NCI-H1092 (cell line): ENCODE measurements at regions not wholly inside any gene's neighbourhood (a gene's known extent, or its start where the extent isn't known, plus 50 kb on each side); places are given as distances from the start of the nearest gene placed in this dataset.
"Not testable (repeated sequence)": the region's sequence is repeated elsewhere in the genome, so short reads cannot be mapped to it uniquely, and the experiment has no call there.

Experiments used
- DNase-seq: peaks from one replicate; lab custom pipeline; 2025; lab: John Stamatoyannopoulos, UW

DNA sequence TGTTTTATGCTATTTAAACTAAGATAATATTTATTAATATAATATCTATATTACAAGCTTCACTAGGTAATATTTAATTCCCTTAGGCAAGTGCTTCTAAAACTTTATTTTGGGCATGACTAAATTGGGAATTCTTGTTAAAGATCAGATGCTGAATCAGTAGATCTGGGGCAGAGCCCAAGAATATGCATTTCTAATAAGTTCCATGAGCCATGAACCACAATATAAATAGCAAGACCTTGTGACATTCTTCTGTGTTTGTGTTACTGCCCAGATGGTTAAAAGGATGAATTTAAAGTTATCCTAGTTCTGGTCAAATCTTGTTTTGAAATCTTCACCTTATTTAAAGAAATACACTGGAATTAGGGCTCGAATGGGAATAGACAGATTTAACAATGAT lies 258.4 kb upstream of the CACNA2D1 start:
- DNase-seq = no peak

DNA sequence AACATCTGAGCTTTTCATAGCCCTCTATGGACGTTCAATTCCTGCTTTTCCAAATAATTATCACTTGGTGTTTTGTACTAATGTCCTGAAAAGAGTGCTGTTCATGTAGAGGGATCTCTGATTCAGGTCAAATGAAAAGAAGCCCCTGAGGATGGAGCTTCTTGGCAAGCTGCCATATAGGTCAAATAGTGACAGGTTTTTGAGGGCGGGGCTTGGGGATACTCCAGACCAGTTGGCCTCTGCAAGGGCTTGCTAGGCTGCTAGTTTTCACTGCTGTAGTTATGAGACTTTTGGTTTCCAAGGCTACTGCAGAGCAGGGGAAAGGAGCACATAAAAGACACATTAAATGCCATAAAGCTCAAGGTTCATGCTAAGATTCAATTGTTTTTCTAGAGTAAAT lies 257.2 kb upstream of the CACNA2D1 start:
- DNase-seq = peak; percentile 11

DNA sequence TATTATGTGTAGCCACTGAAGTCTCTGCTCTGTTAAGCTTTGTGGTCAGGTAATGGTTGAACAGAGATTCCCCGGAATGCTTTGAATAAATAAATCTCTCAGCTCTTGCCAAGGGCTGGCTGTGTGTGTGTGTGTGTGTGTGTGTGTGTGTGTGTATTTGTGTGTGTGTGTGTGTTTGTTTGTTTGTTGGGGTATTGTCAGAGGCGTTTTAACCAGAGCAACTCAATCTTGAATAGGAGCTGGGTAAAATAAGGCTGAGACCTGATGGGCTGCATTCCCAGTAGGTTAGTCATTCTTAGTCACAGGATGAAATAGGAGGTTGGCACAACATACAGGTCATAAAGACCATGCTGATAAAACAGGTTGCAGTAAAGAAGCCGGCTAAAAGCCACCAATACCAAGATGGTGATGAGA lies 256.2 kb upstream of the CACNA2D1 start:
- no peak for DNase-seq

DNA sequence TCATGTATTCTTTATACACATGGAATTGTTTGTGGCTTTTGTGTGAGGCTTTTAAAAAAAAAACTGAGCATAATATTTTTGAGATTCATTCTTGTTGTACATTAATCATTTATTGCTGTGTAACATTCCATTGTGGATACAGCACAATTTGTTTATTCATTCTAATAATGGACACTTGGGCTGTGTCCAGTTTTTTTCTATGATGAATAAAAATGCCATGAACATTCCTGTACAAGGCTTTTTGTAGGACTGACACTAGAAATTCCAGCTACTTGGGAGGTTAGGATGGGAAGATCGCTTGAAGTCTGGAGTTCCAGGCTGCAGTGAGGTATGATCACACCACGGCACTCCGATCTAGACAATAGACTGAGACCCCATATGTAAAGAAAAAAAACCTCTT lies 254.3 kb upstream of the CACNA2D1 start:
- no peak for DNase-seq

DNA sequence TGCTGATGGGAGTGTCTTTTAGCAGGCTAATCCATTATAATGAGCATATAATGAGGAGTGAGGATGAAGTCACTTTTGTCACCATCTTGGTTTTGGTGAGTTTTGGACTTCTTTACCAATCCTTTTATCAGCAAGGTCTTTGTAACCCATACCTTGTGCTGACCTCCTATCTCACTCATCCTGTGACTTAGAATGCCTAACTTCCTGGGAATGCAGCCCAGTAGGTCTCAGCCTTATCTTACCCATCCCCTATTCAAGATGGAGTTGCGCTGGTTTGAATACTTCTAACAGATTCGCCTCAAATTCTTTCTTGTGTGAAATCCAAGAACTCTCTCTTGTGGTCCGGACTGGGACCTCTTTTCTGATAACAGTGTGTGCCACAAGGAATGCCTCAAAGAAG lies 253.1 kb upstream of the CACNA2D1 start:
- no peak for DNase-seq

DNA sequence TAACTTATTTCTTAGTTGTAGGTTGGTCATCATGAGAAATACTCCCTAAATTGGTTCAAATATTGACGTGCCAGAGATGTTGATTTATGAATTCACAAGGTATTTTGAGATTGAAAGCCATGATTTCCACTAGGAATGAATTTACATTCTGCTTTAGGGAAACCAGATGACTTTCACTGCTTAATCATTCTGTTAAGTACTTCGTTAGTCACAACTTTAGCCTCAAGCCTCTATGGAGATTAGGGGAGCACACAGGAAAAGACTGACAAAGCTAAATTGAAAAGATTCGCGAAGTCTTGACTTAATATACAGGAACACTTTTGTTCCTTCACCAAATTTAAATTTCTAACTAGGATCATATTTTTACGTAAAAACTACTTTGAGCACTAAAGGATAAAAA lies 250.4 kb upstream of the CACNA2D1 start:
- DNase-seq = no peak

DNA sequence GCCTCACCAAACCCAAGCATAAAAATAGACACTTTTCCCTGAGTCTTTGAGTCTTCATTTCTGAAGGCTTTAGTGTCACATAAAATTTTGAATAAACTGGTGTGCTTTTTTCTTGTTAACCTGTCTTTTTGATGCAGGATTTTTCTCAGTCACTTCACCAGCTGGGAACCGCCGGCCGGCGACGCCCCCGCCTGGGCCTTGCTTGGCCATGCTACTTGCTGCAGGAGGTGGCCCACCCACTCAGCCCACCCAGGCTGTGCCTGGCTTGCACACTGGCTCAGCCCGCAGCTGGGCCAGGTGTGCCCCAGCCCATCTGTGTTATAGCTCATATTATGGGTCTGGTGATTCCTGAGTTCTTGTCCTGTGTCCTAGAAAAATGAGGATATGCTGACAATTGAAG lies 247.4 kb upstream of the CACNA2D1 start:
- no peak for DNase-seq

DNA sequence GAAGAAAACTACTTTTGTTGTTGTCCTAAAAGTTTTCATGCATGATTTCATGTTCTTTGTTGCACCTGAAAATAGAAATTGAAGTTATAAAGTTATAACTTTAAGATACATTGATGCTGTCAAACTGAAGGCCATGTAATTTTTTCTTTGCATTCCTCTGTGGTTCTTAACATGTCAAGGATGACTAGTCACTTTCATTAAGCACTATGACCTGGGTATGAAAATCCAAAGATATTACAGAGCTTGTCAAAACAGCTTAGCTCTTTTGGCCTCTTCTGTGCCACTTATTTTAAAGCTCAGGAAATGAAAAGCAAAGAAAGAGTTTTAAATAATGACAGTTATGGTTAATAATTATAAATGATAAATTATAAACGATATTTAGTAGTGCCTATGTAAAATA lies 241.6 kb upstream of the CACNA2D1 start:
- DNase-seq = no peak

DNA sequence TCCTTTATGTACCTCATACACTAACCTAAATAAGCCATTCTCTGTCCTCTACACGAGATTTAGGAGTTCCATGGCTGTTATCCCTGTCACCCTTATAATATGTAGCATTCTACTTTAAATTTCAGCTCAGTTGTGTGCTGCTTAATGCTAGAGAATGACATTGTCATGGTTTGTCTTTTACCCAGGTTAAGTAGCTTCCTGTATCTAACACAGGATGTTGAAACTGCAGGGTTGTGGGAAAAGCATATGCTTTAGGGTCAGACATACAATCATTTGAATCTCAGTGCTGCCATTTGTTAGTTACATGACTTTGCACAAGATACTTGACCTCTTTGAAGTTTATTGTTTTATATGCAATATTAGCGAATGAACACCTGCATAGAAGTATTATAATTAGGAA lies 235.1 kb upstream of the CACNA2D1 start:
- no peak for DNase-seq

DNA sequence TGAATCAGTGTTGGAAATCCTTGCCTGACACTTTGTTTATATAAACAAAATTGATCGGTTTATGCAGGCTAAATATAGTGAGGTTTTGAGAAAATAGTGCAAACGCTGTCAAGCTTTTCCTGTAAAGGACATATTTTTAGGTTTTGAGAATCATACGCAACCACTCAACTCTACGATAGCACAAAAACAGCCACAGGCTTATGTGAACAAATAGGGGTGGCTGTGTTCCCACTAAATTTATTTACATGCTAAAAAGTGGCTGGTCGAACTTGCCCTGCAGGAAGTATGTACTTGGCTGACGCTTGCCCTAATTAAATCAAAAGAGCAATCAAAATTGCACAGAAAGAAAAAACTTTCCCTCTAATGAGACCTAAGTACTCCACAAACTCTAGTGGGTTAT lies 234.7 kb upstream of the CACNA2D1 start:
- DNase-seq = no peak

DNA sequence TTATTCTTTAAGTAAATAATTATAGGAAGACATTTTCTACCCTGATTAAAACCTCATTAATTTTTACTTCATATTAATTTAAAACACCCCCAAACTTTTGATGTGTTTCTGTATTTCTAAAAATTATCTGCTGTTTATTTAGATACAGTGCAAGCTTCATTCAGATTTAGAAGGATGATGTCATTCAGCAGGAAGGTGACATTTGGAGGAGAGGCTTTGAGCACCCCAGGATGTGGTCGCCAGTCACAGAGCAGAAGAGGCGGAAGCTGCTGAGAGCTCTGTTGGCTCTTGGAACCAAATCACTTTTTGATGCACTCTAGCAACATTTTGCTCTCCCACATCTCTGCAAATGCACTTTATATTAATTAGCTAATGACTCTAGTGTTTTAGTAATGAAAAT lies 233.9 kb upstream of the CACNA2D1 start:
- no peak for DNase-seq

DNA sequence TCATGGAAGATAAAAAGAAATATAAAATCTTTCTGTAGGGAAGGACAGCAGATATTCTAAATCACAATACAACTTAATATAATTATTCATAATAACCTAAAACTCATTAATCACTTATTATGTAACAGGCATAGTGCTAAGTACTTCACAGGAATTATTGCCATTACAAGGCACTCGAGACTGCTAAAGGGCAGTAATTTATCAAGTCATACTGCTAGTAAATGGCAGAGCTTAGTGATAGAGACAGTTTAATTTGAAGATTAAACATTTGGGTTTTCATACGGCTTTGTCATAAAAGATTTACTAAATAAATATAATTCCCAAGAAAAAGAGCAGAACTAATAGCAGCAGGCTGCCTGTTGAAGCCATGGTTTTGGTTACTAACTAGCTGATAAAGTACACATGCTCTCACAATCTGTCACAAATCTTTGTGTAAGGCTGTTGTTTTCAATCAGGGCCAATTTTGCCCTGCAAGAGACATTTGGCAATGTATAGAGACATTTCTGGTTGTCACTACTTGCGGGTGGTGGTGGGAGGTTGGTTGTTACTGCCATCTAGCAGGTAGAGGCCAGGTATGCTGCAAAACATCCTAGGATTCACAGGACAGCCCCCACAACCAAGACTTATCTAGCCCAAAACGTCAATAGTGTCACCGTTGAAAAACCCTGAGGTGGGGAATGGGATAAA lies 233.3 kb upstream of the CACNA2D1 start:
- DNase-seq = no peak

DNA sequence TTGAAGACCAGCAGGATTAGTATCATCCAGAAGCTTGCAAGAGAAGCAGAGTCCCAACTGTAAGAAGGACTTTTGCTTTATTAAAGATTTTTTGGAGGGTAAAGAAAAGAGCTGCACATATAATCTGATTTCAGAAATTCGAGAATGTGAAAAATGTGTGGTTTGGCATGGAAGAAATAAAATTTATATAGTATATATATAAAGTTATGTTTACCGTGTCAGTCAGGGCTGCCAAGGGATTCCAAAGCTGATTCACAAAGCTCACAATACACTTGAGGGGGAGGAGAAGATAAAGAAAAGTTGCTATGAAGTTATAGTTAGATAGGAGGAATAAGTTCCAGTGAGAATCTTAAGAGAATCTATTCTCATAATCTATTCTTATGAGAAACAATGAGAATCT lies 231.8 kb upstream of the CACNA2D1 start:
- DNase-seq = no peak

DNA sequence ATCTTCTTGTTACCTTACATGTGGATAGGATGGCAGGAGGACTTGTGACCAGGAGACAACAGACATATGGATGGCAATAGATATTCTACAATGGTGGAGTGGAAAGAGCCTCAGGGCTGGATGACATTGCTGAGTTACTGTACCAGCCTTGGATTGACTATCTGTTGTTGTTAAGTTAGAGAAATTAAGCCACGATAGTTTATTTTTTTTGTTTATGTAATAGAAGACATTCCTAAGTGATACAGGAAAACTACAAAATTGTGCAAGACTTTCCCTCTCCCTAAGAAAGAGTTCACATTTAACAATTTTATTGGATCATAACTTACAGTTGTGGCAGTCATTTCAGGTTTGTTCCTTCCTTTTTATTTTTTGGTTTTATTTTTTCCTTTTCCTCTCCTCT lies 230.7 kb upstream of the CACNA2D1 start:
- DNase-seq = no peak

DNA sequence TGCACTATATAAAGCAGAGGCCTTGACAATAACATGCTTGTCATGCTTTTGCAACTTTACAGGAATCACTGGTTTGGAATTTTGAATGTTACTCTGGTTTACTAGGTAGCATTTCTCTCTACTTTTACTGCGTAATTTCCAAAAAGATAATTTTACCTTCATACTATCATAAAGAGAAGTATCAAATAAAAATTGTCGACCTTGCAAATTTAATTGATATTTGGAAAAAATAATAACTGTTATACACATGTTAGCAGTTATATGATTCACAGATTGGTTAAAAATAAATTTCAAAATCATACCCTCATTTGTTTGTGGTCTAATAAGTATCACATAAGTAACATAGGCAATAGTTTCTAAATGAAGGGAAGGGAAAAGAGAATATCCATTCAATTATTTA lies 228.5 kb upstream of the CACNA2D1 start:
- DNase-seq = no peak

DNA sequence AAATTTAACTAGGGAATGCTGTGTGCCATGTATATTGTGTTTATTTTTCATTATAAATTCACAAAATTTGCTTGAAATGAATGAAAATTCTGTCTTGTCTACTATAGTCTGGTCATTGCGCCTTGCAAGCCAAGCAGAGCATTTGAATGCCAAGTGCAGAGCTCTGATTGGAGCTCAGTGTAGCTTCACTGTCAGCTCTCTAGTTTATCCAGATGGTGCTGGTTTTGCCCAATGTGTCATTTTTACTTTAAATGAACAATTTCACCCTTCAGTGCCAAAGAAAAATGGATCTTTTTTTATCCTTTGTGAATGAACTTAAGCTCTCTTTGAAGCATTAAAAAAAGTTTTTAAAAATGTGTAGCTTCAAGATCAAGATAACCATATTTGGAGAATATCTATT lies 225.6 kb upstream of the CACNA2D1 start:
- DNase-seq = no peak

DNA sequence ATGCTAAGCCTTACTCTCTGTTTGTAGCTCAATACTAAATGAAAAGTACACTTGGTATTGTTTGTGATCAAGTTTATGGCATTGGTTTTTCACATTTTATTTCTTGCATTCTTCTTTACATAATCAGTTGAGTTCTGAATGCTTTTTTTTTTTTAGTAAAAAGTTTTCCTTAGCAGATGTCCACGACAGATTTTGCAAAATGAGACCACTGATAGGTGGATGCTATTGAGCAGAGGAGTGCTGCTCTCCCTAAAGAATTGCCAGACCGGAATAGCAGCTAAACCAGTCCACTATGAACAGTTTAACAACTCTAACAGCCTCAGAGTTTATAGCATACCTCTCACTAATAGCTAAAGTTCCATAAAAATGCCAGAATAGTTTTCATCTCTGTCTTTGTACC lies 225.1 kb upstream of the CACNA2D1 start:
- DNase-seq = no peak

DNA sequence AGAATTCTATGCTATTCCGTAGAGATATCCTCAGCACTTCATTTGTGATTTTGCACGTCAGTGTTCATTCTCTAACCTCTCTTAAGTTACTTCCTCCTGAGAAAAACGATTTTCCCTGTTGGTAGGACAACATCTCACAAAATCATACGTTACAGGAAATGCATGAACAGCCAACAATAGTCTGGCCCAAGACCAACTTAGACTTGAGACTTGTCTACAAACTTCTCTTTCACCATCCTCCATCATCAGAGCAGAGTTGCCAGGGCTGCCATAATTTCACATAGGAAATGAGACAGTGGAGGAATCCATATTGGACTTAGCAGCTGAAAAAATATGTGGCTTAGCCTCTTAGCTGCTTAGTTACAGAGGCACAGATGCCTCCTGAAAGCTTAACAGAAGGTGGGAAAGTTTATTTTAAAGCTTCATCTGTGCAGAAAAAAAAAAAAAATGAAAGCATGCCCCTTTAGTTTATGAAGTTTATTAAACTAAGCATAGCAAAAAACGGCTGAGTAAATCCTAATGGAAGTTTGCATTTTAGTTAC lies 222.5 kb upstream of the CACNA2D1 start:
- no peak for DNase-seq

DNA sequence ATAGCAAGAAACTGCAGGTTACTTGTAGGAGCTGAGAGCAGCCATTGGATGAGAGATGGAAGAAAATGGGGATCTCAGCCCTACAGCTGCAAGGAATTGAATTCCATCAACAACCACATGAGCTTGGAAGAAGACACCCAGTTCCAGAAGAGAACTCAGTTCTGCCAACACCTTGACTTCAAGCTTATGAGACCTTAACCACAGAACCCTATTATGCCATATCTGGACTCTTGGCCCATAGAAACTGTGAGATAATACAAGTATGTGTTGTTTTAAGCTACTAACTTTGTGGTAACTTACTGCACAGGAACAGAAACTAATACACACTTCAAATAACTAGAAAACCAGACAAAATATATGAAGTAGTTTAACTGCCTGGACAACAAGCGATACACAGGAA lies 212.4 kb upstream of the CACNA2D1 start:
- DNase-seq = no peak

DNA sequence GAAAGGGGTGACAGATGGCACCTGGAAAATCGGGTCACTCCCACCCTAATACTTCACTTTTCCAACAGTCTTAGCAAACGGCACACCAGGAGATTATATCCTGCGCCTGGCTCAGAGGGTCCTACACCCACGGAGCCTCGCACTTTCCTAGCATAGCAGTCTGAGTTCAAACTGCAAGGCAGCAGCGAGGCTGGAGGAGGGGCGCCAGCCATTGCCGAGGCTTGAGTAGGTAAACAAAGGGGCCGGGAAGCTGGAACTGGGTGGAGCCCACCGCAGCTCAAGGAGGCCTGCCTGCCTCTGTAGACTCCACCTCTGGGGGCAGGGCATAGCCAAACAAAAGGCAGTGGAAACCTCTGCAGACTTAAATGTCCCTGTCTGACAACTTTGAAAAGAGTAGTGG lies 206.5 kb upstream of the CACNA2D1 start:
- not testable (repeated sequence) for DNase-seq

DNA sequence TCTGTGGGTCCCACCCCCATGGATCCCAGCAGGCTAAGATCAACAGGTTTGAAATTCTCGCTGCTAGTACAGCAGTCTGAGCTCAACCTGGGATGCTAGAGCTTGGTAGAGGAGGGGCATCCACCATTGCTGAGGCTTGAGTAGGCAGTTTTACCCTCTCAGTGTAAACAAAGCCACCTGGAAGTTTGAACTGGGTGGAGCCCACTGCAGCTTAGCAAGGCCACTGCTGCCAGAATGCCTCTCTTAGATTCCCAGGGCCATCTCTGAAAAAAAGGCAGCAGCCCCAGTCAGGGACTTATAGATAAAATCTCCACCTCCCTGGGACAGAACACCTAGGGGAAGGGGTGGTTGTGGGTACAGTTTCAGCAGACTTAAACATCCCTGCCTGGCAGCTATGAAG lies 190.0 kb upstream of the CACNA2D1 start:
- no peak for DNase-seq

DNA sequence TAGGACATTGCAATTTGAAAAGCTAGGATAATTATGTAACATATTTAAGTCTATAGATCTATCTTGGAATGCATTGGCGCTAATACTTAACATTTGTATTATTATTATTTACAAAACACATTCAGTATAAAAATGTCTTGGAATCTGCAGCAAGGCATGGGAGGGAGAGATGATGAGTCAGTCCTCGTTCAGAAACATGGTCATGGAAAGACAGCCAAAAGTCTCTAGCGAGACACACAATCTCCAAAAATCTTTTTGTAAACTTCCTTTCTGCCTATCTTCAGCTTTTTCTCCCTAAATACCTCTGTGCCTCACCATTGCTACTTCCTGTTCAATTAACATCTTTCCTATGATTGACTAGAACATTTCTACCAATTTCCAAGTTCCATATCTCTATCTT lies 188.4 kb upstream of the CACNA2D1 start:
- DNase-seq = no peak

DNA sequence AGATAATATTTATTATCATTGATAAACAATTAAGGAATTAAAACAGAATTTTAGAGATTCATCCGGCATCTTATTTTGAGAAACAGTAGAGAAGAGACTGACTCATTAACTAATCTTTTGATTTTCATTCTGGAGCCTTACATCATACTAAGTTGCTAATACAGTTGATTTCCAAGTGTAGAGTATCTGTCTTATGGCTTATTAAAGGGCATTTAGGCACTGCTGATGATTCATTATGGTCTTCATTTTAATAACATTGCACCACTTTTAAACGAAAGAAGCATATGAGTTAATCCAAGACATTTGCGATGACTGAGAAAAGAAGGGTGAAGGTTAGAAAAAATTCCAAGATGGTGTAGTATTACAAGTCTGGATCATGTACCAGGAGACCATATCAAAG lies 186.0 kb upstream of the CACNA2D1 start:
- DNase-seq = no peak

DNA sequence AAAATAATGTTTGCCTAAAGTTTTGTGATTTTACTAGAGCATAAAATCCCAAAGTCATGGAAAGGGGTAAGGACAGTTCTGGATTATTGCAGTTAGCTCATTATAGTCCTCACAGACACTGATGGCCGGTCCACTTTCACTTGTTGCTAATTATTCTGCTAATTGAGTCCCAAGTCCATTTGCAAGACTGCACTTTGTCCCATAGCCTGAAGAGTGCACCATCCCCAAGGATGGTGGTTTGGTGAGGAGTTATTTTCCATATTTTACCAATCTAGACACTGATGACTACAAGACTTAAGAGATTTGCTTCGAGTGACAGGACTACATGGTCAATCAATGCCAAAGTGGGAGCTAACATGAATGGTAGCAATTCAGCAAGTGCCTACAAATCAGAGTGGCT lies 181.8 kb upstream of the CACNA2D1 start:
- DNase-seq = no peak
